ENCODE measurements at regions not wholly inside any gene's neighbourhood (a gene's known extent, or its start where the extent isn't known, plus 50 kb on each side); places are given as distances from the start of the nearest gene placed in this dataset.

- no peak for TF ChIP-seq POLR2A (IDR thresholded peaks at IDR 0.05)
- TF ChIP-seq POLR2AphosphoS5 (IDR thresholded peaks at IDR 0.05): no peak
Observed at GRCh38 chr22:45077286-45077685, 67.5 kb upstream of the PHF21B start.
